ENCODE measurements at regions not wholly inside any gene's neighbourhood (a gene's known extent, or its start where the extent isn't known, plus 50 kb on each side); places are given as distances from the start of the nearest gene placed in this dataset.

- Histone ChIP-seq H3K27me3 (ENCODE audit: insufficient read depth, low read depth, low read length) (no peaks in the 10 kb centered on the region), H4K20me1 (ENCODE audit: insufficient read depth) (no peaks in the 10 kb centered on the region), H3F3A (ENCODE audit: insufficient read depth, low read length, poor library complexity, severe bottlenecking) (no peaks in the 10 kb centered on the region), H3K9me2 (ENCODE audit: insufficient read depth, low read length) (no peaks in the 10 kb centered on the region), H3K4me3 (ENCODE audit: low read length) (no peak overlapping the region), H3K27ac (ENCODE audit: low read length) (no peak overlapping the region), H3K9me3 (ENCODE audit: low read length) (no peaks in the 10 kb centered on the region), H3K4me2 (ENCODE audit: low read length) (no peak overlapping the region), H3K79me2 (replicated peaks; ENCODE audit: insufficient read depth, low read length) (no peaks in the 10 kb centered on the region), H2AFZ (ENCODE audit: low read depth, low read length) (no peak overlapping the region), H3K36me3 (ENCODE audit: insufficient read depth, low read length) (no peaks in the 10 kb centered on the region), H3K9ac (ENCODE audit: low read length) (no peak overlapping the region)
- TF ChIP-seq REST (IDR thresholded peaks at IDR 0.05; ENCODE audit: borderline replicate concordance) (no peak), CTCF (IDR thresholded peaks at IDR 0.05; ENCODE audit: poor library complexity, severe bottlenecking) (no peak), TAF1 (IDR thresholded peaks at IDR 0.05; ENCODE audit: low read depth) (no peak), SMC3 (conservative IDR thresholded peaks at IDR 0.05; ENCODE audit: poor library complexity) (no peak), POLR2AphosphoS5 (IDR thresholded peaks at IDR 0.05) (no peak), EP300 (conservative IDR thresholded peaks at IDR 0.05; ENCODE audit: poor library complexity, severe bottlenecking) (no peak), EZH2 (IDR thresholded peaks at IDR 0.05; ENCODE audit: borderline replicate concordance, insufficient read depth, low read length, poor library complexity, severe bottlenecking) (no peak), MXI1 (conservative IDR thresholded peaks at IDR 0.05; ENCODE audit: poor library complexity, severe bottlenecking) (no peak), RAD21 (conservative IDR thresholded peaks at IDR 0.05) (no peak)
Observed at GRCh38 chr12:46559311-46559710, 186.7 kb upstream of the SLC38A2 start.

- Histone ChIP-seq H3K4me3 (ENCODE audit: low read length) (no peak overlapping the region), H3K9me3 (ENCODE audit: low read length) (no peaks in the 10 kb centered on the region), H3K9me2 (ENCODE audit: insufficient read depth, low read length) (no peaks in the 10 kb centered on the region), H3K79me2 (replicated peaks; ENCODE audit: insufficient read depth, low read length) (no peaks in the 10 kb centered on the region), H3K9ac (ENCODE audit: low read length) (no peak overlapping the region), H4K20me1 (ENCODE audit: insufficient read depth) (no peaks in the 10 kb centered on the region), H3F3A (ENCODE audit: insufficient read depth, low read length, poor library complexity, severe bottlenecking) (no peaks in the 10 kb centered on the region), H2AFZ (ENCODE audit: low read depth, low read length) (no peak overlapping the region), H3K4me2 (ENCODE audit: low read length) (no peak overlapping the region), H3K27ac (ENCODE audit: low read length) (no peak overlapping the region), H3K27me3 (ENCODE audit: insufficient read depth, low read depth, low read length) (no peaks in the 10 kb centered on the region), H3K36me3 (ENCODE audit: insufficient read depth, low read length) (no peaks in the 10 kb centered on the region)
- TF ChIP-seq POLR2AphosphoS5 (IDR thresholded peaks at IDR 0.05) (no peak), EP300 (conservative IDR thresholded peaks at IDR 0.05; ENCODE audit: poor library complexity, severe bottlenecking) (no peak), RAD21 (conservative IDR thresholded peaks at IDR 0.05) (no peak), SMC3 (conservative IDR thresholded peaks at IDR 0.05; ENCODE audit: poor library complexity) (no peak), CTCF (IDR thresholded peaks at IDR 0.05; ENCODE audit: poor library complexity, severe bottlenecking) (no peak), EZH2 (IDR thresholded peaks at IDR 0.05; ENCODE audit: borderline replicate concordance, insufficient read depth, low read length, poor library complexity, severe bottlenecking) (no peak), MXI1 (conservative IDR thresholded peaks at IDR 0.05; ENCODE audit: poor library complexity, severe bottlenecking) (no peak), TAF1 (IDR thresholded peaks at IDR 0.05; ENCODE audit: low read depth) (no peak), REST (IDR thresholded peaks at IDR 0.05; ENCODE audit: borderline replicate concordance) (no peak)
Observed at GRCh38 chr12:46558677-46559076, 186.1 kb upstream of the SLC38A2 start.
